Forelimb muscle (tissue), 1 donor: ENCODE measurements at regions not wholly inside any gene's neighbourhood (a gene's known extent, or its start where the extent isn't known, plus 50 kb on each side); places are given as distances from the start of the nearest gene placed in this dataset.

Source experiments
- DNase-seq: peaks from one replicate; pipeline ENCODE4 v3.0.0-alpha.2; 2013; ENCODE audit warnings: low read depth

DNA sequence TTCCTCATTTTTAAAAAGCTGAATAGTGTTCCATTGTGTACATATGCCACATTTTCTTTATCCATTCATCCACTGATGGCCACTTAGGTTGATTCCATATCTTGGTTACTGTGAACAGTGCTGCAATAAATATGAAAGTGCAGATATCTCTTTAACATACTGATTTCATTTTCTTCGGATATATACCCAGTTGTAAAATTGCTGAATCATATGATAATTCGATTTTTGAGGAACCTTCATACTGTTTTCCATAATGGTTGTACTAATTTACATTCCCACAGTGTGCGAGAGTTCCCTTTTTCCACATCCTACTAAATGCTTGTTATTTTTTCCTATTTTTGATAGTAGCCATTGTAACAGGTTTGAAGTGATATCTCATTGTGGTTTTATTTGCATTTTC lies 263.2 kb downstream of the STK31 start:
- DNase-seq = no peak

- DNase-seq = no peak
These were observed 270.1 kb downstream of the STK31 start for GRCh38 chr7:23980081-23980480.

DNA sequence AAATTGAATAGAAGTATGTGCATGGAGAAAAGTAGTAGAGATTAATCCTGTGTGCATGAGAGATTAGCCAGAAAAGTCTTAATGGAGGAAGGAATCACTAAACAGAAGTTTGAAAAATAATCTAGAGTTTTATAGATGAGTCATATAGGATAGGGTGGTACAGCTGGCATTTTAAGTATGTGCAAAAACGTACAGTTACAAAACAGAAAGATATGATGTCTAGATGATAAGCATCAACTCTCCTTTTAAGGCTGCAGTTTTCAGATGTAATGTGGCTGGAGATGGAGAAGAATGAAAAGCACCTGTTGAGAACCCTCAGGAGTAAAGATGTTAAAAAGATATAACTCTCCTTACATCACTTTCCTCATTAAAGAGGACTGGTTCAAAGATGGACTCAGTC lies 271.3 kb downstream of the STK31 start:
- DNase-seq = no peak

GRCh38 chr7:23981758-23982157 lies 271.7 kb downstream of the STK31 start:
- no peak for DNase-seq

GRCh38 chr7:24005517-24005916 lies 278.5 kb upstream of the NPY start:
- no peak for DNase-seq

DNA sequence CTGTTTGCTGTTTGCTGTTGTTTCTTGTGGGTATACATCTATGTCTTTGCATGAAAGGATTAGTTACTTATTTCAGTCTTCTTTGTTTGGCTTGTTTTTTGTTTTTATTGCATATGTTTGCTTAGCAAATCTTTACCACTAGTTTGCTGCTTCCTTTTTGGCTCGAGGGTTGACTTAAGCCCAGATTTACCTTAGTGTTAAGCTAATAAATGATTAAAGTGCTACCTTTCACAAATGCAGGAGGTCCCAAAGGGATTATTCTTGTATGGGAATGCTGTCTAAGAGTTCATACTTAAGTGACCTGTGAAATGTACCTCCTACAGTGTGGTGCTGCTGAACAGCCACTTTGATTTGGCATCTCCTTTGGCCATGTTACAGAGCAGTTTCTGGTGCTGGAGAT lies 273.5 kb upstream of the NPY start:
- DNase-seq = no peak

DNA sequence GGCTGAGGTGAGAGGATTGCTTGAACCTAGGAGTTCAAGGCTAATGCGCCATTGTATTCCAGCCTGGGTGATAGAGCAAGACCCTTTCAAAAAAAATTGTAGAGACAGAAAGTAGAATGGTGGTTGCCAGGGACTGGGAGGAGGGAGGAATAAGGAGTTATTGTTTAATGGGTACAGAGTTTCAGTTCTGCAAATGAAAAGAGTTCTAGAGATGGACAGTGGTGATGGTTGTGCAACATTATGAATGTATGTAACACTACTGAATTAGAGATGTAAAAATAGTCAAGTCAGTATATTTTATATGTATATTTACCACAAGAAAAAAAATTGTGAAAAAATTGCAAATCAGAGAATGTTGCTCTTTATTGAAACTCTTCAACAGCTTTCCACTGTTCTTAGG lies 266.5 kb upstream of the NPY start:
- no peak for DNase-seq

DNA sequence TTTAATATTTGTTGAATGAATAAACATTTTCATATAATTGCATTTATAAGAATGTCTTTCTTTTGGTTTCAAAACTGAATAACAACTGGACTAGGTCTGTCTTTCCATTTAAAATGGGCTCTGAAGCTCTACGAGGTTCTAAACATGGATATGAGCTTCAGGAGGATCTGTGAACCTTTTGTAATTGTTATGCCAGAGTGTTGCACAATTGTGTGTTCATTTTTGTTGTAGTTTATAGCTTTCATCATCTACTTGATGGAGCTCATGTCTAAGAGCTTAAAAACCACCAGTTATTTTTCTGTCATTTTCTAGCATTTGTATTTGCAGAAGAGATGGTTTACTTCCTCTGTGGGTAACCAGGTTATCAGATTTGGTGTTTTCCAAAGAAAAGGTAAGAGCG lies 265.7 kb upstream of the NPY start:
- no peak for DNase-seq

- DNase-seq = no peak
These were observed 264.1 kb upstream of the NPY start for GRCh38 chr7:24019841-24020240.

DNA sequence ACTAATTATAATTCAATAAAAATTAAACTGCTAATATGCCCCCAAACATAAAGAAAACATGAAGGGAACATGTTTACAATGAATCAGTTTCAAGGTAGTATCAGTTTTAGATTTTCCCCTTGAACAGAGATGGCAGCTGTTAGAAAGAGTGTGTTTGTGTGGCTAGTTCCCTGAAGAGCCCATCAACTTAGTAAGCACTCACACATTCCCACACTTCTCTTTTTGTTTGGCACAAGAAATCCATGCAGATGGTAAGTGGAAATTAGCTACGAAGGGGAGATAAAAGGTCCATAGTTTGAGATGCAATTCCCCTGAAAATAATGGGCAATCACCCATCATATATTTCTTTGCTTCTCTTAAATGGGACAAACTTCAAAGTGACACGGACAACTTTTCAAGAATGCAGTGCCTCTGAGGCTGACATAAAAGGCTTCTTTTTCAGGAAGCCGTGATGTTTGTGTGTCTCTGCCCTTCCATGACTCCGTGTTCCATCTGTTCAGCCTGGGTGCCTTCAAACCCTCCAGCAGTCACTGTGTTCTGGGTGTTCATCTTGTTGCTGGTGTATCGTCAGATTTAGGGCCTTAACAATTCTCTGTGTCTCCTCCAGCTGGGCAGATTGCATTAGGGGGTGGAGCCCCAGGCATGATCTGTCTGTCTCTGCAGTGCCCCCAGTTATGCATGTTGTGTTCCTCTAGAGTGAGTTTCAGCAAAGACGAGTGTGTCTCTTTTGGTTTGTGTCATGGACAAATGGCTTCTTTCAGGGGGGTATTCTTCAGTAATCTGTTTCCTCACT lies 259.5 kb upstream of the NPY start:
- no peak for DNase-seq

DNA sequence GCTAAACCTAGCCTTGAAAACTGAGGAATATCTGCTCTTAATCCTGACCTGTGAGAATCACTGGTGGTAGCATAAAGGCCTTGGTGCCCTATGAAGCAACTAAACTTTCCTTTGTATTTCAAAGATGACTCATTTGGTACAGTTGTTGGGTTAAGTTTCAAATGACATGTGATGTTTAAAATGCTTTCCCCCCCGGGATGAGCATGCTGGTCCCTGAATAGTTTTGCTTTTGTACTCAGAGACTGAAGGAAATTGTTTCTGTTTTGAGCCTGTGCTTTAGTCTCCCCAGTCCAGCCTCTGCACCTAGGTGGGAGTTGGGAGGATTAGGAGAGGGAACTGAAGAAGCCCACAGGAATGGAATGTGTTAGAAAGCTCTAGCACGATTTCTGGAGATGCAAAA lies 258.9 kb upstream of the NPY start:
- DNase-seq = no peak

DNA sequence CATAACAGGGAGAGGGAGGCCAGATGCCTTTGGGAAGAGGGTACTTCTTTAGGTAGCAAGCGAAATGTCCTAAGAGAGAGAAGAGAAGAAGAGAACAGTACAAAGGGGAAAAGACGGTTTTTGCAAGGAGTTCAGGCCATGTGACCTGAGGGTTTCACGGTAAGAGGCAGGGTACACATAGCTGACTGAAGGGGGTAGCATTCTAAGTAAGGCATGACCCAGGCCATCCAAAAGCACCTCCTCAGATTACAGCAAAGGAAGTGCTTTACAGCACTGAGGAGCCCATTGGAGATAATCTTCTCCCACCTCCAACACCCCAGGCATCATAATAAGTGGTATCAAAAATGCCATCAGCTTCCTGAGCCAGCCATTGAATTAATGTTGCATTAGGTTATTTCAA lies 258.2 kb upstream of the NPY start:
- no peak for DNase-seq

GRCh38 chr7:24026351-24026750 lies 257.6 kb upstream of the NPY start:
- no peak for DNase-seq

GRCh38 chr7:24029068-24029467 lies 254.9 kb upstream of the NPY start:
- no peak for DNase-seq

DNA sequence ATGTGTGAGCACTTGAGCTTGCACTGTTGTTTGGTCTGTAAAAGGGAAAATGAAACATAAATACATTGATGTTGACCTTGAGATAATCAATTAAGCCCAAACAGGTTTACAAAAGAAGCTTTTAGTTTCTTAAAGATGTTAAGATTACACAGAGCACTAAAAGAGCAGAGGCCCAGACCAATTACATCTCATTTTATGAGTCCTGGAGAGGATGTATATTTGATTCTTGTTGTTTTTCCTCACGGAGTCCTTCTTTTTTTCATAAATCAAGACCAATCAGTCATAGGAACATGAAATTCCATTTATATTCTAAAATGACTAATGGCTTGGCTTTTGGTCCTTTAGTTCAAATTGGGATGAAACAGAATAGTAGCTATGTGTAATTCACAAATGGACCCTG lies 249.7 kb upstream of the NPY start:
- no peak for DNase-seq

GRCh38 chr7:24035366-24036032 lies 248.5 kb upstream of the NPY start:
- DNase-seq = no peak

DNA sequence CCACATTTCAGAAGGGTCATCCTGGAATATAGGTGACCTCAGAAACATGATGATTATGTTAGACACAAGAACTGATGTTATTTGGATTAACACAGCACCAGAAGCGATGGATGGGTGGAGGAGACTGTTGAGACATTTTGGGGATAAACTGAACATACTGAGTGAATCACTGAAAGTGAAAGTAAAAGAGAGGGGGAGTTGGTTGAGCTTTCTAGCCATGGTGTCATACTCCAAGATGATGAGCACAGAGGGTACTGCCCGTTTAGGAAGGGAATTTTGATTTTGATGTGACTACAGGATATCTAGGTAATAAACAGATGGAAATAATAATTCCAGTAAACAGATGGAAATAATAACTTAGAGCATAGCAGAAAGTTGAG lies 248.0 kb upstream of the NPY start:
- no peak for DNase-seq

DNA sequence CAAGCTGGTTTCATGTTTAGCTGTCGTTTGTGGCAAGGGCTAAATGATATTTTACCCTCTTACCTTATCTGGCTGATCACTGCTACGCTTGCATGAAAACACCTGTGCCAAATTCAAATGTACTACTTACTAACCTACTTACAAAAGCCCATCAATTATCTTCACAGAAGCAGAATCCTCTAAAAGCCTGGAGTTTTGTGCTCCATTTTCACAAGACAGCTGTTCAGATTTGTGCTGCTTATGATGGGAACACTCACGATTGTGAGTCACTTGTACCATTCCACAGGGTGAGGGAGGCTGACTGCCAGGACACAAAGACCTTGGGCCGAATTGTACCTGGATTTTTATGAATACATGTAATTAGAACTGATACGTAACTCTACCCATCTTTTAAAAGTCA lies 245.0 kb upstream of the NPY start:
- no peak for DNase-seq

DNA sequence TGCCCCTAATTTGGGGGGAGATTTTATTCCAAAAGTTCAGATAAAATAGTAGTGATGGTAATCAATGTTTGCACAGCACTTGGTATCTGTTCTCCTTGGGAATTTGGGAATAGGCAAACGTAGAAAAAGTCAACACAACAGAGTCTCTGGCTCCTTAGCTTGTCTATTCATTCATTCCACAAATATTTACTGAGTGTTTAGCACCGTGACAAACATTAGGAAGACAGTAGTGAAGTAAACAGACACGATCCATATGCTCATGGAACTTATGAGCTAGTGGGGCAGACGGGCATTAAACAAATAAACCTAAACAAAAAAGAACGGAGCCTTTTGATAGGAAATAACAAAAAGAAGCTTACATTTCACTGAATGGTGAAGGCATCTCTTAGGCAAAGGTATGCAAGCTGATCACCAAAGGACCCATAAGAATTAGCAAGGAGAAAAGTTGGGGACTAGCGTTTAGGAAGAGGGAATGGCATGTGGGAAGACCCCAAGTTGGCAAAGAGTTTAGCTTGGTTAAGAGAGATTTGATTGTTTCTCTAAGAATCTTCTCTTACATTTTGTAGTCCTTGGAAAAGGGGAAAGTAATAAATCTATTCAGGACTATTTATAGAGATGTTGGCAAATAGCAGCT lies 243.9 kb upstream of the NPY start:
- no peak for DNase-seq

DNA sequence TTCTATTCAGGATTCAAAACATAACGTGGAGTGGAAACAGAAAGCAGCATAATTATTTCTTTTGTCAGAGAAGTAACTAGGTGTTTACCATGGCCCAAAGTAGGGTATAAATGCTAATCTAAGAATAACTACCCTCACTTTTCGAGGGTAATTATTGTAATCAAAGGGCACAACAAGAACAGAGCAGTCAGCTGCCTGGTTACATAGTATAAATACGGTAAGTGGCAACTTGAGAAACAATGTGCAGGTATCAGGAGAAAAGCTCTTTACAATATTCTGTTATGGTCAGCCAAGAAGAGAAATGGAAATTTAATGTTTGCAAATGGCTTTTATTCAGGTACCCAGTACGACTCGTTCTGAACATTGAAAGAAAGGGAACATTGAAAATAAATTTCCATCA lies 242.0 kb upstream of the NPY start:
- no peak for DNase-seq

GRCh38 chr7:24049296-24049695 lies 234.7 kb upstream of the NPY start:
- DNase-seq = no peak

- no peak for DNase-seq
These were observed 232.9 kb upstream of the NPY start for GRCh38 chr7:24050991-24051560.

DNA sequence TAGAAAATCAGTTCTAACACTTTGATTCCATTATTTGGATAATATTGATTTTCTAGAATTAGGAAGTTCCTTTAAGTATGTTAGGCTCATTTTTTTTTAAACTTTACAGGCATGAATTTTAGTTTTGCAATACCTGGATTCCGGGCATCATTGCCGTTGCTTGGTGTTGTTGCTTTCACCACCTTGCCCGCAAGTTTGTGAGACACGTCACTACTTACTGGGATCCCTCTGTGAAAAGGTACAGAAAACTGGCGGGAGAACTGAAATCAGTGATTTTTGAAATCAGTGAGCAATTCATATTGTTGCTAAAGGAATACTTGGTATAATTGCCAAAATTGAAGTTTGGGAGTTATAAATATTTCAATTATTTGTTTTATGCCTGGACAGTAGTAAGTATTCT lies 232.3 kb upstream of the NPY start:
- no peak for DNase-seq
